HG03432 (cell line): ENCODE measurements at regions not wholly inside any gene's neighbourhood (a gene's known extent, or its start where the extent isn't known, plus 50 kb on each side); places are given as distances from the start of the nearest gene placed in this dataset.
"Not testable (repeated sequence)": the region's sequence is repeated elsewhere in the genome, so short reads cannot be mapped to it uniquely, and the experiment has no call there.

Experiments used
- ATAC-seq: cut with Tn5 transposase; IDR thresholded peaks from one replicate; pipeline ENCODE4 v1.9.1; 2021; ENCODE audit warnings: mild to moderate bottlenecking, moderate library complexity; ENCODE audit not compliant: unreplicated experiment

DNA sequence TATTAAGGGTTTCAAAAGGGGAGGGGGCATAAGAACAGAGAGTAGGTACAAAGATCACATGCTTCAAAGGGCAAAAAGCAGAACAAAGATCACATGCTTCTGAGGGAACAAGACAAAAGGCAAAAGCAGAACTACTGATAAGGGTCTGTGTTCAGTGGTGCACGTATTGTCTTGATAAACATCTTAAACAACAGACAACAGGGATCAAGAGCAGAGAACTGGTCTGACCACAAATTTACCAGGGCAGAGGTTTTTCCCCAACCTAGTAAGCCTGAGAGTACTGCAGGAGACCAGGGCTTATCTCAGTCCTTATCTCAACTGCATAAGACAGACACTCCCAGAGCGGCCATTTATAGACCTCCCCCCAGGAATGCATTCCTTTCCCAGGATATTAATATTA, 900.2 kb upstream of the PRKX start:
- not testable (repeated sequence) for ATAC-seq

DNA sequence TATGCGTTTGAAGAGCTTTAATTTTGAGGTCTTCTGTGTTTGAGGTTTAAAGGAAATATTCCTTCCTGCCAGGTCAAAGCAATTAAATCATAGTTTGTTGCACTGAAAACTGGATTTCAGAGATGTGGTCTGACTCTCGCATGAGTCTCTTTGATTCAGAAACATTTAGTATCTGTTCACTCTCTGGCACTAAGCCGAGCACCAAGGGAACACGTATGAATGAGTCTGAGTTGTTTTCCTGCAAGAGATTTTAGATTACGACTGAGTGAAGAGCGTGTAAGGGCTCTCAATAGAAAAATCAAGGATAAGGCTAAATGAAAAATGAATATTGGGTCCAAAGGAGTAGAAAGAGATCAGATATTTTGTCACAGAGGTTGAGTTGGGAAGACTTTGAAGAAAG, 875.4 kb upstream of the PRKX start:
- no peak for ATAC-seq

DNA sequence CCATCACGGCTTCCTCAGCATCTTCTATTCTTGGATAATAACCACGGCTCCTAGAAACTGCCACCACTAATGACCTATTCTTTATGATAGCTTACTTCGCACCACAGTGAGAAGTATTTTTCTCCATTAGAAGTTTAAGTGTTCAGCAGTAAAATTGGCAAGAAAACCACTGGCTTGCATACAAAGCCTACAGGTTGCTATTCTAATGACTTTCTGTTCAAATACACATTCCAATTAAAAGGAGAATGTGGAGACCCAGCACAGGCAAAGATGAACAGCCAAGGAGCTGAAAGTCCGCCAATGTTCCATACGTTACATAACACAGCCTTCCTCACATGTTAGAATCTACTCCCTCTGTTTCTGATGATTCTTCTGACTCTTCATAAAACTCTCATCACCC, 875.0 kb upstream of the PRKX start:
- ATAC-seq: no peak

DNA sequence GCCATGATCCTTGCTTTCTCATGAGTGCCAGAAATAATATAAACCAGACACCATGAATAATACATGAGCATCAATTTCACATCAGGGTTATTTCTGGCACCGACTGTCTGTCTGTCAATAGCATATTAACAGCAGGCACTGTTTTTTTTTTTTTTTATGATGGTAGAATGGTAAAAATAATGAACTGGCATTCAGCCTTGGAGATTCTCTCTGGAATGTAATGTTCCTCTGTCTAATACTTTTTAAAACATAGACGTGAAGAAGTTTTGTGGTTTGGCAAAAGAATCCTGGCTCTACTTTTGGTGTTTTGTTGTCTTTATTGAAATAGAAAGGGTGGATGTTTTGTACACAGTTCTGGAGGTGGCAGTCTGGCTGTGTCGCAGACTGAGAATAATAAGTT, 874.6 kb upstream of the PRKX start:
- no peak for ATAC-seq

DNA sequence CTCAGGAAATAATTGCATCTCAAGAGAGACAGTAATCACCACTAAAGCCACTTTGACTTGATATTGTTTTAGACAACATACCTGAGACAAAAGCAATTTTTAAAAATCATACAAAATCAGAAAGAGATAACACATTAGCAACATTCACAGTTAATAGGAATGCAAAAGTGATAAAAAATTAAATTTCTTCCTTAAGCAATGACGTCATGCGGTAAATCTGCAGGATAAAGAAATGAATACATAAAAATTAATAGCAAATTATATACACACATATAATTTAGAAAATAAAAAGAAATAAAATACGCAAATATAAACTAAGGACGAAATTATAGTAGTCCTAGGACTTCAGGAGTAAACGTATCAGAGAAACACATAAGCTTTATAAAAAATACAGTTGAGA, 866.5 kb upstream of the PRKX start:
- ATAC-seq: no peak

DNA sequence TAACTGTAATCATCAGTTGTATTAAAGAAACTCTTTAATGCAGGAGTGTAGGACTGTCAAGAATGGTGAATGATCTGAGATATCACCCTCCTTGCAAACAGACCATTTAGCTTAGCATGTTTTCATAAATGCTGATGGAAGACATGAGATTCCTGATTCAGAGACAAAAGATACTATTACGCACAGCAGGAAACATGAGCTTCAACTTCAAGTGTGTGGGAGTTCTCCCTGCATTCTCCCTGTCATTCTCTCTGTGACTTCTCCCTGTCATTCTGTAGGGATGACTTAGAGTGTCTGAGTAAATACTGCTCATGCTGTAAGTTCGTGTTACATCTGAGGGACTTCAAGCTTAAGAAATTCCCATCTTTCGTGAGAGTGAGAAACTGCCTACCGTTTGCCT, 866.0 kb upstream of the PRKX start:
- no peak for ATAC-seq

DNA sequence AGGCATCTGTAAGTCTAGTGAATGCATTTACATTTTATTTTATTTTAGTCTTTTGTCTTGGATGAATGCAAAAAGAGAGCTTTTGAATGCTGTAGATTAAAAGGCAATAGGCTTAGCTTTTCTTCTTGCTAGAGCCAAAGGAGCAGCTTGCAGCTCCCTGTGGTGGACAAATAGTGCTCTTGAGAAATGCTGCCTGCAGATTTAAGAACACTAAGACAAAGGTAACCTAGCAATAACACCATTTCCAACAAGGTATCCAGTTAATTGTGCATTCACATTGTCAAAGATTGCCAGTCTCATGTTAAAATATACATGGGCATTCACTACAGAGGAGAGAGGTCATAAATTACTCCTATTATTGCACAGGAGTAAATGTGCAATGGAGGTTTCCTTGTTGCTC, 859.2 kb upstream of the PRKX start:
- ATAC-seq: no peak

DNA sequence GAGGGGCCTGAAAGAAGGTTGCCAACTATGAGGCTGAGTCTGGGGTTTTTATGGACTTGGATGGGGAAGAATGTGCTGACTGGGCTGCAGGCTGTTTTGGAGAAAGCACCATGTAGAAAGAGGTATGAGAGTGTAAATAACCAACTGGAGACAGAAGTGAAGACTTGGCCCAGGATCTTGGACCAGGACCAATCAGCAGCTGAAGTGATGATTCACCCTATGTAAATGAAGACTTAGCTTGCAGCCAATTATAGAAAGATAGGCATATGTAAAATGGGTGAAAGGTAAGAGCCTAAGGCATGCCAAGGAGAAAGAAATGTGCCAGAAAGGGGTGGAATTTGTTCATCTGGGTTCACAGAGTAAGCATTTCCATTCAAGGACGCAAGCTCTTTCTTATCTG, 856.7 kb upstream of the PRKX start:
- ATAC-seq: no peak

DNA sequence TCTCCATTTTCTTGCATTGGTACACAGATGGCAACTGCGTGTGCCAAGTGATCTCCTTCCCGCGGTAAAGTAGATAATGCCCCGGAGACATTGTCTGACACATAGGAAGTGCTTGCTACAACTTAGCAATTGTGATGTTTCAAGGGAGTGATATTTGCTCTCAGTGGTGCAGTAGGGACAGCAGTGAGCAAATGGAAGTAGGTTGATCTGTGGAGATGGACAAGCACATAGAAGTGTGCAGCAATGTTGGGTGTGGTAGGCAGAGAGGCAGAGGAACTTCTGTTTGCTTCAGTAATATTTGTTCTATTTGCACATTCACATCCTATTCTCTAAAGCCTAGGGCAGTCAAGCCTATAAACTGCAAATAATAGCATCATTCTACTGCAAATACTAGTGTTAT, 846.7 kb upstream of the PRKX start:
- no peak for ATAC-seq

DNA sequence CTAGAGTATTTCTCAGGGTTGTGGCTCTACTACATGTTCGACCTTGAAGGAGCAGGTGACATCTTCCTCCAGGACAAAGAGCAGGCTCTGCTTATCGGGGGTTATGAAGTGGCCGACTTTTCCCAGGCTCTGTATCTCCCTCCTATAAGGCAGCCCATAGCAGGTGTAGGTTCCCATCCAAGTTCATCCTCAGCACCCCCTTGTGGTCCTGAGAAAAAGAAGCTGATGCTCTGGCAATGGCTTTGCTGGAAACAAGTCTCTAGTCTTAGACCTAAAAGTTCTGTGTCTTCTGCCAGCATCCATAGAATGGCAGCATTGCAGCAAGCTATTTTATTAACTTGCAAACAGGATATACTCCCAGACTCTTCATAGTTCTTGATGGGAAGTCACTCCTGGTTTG, 836.6 kb upstream of the PRKX start:
- ATAC-seq: no peak

DNA sequence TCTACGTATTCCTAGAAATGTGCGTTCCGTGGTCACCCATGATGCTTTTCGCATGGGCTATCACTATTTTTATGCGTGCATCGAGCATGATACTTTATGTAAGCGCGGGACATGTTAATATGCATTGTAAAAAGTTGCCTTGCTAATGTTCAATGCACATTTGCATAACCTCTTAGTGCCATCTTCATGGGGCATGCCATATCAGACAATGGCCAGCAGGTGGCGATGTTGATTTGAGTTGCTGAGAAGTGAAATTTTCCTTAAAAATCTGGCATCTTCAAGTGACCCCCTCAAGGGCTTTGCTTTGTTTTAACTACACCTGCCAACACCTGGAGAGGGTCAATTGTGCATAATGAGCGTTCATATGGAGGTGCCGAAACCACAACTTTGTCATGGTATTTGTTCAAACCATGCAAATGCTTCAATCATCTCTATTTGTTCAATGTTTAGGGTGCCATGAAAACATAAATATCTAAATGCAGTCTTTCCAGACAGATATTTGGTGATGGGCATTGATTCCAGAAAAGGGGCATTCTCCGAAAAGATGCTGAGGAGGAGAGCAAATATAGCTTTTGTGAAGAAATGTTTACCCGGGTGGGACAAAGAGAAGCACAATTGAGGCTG, 833.9 kb upstream of the PRKX start:
- peak; percentile 53 for ATAC-seq

DNA sequence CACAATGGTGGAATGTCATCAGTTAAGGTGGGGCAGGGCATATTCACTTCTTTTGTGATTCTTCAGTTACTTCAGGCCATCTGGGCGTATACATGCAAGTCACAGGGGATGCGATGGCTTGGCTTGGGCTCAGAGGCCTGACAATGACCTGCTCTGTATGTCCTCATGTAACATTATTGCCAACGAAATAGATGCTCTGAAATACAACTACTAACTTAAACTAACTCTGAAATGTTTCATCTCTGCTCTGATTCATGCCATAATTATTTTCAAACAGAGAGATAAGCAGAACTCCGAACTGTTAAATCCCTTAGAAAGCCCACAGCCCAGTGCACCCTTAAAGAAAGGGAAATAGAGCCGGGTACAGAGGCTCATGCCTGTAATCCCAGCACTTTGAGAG, 832.7 kb upstream of the PRKX start:
- not testable (repeated sequence) for ATAC-seq

DNA sequence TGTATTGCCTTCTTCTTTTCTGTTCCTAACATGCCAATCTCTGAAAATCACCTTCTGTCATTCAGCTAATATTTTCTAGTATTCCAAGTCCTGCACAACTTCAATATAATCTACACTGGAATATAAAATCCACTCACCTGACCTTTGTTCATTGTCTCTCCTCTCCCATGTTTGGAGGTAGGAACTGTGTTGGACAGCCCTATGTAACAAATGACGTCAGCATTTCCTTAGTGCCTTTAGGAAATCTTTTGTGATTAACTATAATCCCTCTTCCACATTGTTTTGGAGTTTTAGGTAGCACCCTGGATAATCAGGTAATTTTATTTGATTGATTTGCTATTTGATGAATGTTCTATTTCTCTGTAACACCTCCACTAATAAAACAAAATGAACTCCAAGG, 814.8 kb upstream of the PRKX start:
- ATAC-seq: no peak

DNA sequence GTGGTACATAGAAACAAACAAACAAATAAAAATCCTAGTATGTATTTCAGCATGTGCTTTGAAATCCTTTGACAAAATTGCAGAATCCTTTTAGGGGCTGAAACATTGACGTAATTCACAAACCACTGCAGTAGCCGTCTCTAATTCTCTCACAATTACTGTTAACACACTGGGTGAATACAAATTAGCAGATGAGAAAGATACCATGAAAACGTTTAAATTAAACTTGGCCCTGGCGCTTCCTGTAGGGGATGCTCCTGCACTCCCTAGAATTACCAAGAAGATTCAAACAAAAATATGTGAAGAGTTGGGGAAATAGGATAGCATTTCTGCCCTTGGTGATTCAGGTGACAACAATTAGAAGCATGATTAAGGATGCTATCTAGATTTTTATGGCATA, 772.5 kb upstream of the PRKX start:
- no peak for ATAC-seq

DNA sequence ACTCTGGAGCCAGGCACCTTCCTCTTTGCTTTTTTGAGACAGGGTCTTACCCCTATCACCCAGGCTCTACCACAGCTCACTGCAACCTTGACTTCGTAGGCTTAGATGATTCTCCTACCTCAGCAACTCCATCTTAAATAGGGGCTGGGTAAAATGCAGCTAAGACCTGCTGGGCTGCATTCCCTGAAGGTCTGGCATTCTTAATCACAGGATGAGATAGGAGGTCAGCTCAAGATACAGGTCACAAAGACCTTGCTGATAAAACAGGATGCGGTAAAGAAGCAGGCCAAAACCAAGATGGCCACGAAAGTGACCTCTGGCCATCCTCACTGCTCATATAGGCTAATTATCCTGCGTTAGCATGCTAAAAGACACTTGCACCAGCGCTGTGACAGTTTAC, 770.8 kb upstream of the PRKX start:
- ATAC-seq: no peak

DNA sequence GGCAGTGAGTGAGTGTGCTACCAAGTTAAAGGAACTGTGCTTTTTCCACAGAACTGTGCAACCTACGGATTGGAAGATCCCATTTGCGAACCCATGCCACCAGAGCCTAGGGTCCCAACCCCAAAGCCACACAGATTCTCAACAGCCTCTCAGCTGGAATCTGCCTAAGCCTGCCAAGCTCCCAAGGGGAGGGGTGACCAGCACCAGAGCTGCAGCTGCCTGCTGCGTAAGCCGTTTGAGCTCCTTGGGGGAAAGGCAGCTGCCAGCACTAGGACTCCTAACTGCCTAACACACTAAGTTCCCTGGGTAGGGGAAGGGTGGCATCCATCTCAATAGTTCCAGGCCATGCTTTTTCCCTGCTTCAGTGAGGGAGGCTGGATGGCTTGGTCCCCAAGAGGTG, 738.1 kb upstream of the PRKX start:
- no peak for ATAC-seq

DNA sequence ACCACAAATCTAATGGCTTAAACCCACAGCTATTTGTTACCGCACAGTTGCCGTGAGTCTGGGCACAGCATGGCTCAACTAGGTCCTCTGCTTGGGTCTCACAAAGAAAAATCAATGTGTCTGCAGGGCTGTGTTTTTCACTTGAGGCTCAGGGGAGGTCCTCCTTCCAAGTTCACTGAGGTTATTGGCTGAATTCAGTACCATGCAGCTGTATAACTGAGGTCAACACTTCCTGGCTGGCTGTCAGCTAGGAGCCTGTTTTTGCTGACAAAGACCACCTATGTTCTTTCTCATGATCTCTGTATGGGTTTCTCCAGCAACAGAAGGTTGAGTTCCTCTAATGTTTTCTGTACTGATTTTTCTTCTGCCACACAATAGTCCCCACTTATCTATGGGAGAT, 736.7 kb upstream of the PRKX start:
- no peak for ATAC-seq

DNA sequence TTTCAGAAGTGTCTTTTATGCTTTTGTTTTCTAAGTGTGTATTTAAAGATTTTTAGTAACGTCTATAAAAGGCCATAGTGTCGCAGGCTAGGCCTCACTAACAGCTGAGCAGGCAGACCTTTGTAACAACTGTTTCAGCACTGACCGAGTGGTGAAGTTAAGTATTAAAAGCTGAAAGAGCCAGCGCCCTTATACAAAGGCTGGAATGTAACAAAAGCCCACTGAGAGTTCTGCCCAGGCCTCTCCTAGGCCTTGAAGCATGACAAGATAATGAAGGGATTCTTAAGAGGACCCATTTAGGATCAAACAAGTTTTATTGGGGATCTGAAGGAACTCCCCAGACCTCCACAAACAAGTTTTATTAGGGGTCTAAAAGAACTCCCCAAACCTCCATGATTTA, 722.5 kb upstream of the PRKX start:
- no peak for ATAC-seq

DNA sequence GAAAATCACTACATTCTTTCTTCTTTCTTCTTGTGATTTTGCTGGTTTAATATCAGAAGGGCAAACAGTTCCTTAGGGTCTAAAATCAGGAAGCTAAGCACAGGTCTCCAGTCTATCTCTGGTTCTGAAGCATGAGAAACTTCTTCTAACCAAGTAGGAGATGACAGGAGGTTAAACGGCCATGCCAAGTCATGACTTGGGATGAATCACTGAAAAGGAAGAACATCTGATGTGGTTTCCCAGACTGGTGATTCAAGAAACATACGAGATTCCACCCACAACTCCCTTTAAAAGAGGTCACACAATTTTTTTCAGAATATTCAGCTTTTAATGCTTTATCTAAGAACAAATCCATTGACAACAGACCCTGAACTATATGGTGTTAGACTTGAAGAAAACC, 684.0 kb upstream of the PRKX start:
- ATAC-seq: no peak

DNA sequence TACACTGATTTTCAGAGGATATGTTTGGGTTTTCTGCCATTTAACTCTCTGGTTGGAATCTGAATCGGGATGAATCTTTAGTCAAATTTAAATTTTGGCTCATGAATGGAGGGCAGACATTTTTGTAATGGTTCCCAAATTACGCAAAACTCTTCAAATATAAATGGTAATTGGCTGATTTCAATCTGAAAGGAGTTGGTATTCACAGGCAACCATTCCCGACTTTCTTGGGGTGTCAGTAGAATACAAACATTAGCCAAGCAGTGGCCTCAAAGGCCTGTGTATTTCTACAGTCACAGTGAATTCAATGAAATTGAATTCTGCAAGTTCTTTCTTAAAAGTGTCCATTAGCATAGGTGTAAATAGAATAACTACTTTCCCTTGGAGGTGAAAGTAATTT, 668.8 kb upstream of the PRKX start:
- ATAC-seq: no peak

DNA sequence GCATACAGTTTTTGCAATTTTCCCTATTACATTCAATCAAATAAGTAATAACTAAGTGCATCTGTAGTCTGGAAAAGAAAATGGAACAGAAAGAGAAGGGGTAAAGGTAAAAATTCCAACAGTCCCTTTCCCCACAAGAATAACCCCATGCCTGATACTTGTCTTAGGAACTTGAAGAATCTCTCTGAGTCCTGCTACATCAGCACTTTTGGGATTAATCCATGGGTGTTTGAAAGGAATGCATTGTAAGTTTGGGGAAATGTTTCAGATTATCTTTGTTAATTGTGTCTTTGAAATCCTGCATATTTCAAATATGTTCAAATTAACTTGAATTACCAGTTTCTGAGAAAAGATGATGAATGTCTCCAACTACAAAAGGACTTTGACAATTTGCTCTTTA, 667.3 kb upstream of the PRKX start:
- no peak for ATAC-seq

DNA sequence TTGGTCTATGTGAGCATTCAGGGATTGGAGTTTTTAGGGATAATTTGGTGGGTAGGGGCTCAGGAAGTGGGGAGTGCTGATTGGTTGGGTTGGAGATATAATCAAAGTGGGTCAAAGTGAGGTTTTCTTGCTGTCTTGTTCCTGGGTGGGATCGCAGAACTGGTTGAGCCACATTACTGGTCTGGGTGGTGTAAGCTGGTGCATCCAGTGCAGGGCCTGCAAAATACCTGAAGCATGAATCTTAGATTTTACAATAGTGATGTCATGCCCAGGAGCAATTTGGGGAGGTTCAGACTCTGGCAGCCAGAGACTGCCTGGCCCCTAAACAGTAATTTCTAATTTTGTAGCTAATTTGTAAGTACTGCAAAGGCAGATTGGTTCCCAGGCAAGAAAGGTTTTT, 665.6 kb upstream of the PRKX start:
- no peak for ATAC-seq

DNA sequence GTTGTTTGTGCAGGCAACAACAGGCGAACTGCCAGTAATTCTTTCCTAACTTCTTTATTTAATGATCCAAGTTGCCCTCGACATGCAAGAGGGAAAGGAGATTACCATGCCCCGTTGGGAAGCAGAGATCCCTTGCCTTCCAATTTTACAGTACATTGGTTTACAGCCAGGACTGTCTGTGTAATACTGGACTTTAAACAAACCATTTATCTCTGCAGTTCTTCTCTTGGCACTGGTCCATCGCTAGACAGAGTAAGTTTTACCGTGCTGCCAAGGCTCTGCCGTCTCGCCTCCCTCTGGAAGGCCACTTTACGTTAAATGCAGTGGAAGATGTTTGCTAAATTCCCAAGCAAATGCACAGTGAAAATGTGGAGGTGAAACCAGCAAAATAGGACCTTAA, 660.3 kb upstream of the PRKX start:
- no peak for ATAC-seq

DNA sequence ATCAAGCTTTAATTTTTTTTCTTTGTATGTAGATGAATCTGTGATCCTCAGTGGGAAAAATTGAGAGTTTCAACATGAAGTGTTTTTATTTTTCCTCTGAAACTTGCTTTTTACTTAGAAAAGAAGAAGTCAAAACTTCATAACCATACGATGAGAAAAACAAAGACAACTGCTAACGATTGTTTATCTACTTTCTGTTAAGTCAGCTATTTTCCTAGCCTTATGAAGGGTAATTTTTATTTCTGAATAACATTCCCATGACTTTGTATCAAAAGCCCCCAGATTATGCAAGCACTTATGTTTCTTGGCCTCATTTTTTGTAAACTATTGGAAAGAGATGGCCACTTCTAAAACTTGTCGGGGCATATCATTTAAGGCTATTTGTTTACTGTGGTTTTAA, 645.1 kb upstream of the PRKX start:
- ATAC-seq: no peak
